DOHH2 (cell line): ENCODE measurements at regions not wholly inside any gene's neighbourhood (a gene's known extent, or its start where the extent isn't known, plus 50 kb on each side); places are given as distances from the start of the nearest gene placed in this dataset.

ENCODE experiments used
- H3F3A ChIP-seq: fragments of 200-600 bp; sonication (generic), shearing (Covaris generic); 2 replicates; pipeline ENCODE4 v1.6.0; 2016; ENCODE audit warnings: antibody characterized with exemption, mild to moderate bottlenecking; ENCODE audit not compliant: control insufficient read depth, insufficient read depth
- H3K27ac ChIP-seq: fragments of 200-600 bp; sonication (generic); 2 replicates; pipeline ENCODE4 v1.5.1; 2014; ENCODE audit warnings: low read depth, mild to moderate bottlenecking, low read length, moderate library complexity
- H3K27me3 ChIP-seq: fragments of 200-600 bp; sonication (generic); 2 replicates; pipeline ENCODE4 v1.6.1; 2014; ENCODE audit warnings: mild to moderate bottlenecking, low read length, mixed read lengths; ENCODE audit not compliant: control insufficient read depth
- H3K36me3 ChIP-seq: fragments of 200-600 bp; sonication (generic); 2 replicates; pipeline ENCODE4 v1.6.1; 2014; ENCODE audit warnings: mild to moderate bottlenecking, low read length, moderate library complexity, mixed read lengths; ENCODE audit not compliant: control insufficient read depth
- H3K4me1 ChIP-seq: fragments of 200-600 bp; sonication (generic); 2 replicates; pipeline ENCODE4 v1.6.1; 2014; ENCODE audit warnings: mild to moderate bottlenecking, low read length, mixed read lengths; ENCODE audit not compliant: control insufficient read depth
- H3K4me2 ChIP-seq: fragments of 200-600 bp; sonication (generic); 2 replicates; pipeline ENCODE4 v1.6.0; 2014; ENCODE audit warnings: mild to moderate bottlenecking, low read length, moderate library complexity
- H3K4me3 ChIP-seq: fragments of 200-600 bp; sonication (generic); 2 replicates; pipeline ENCODE4 v1.5.1; 2014; ENCODE audit warnings: mild to moderate bottlenecking, low read length, mixed read lengths
- H3K79me2 ChIP-seq: fragments of 200-600 bp; sonication (generic); 2 replicates; pipeline ENCODE4 v1.6.1; 2014; ENCODE audit warnings: mild to moderate bottlenecking, low read length, mixed read lengths; ENCODE audit not compliant: control insufficient read depth
- H3K9me2 ChIP-seq: fragments of 200-600 bp; sonication (generic); replicated peaks from 2 replicates; pipeline ENCODE4 v1.6.1; 2014; ENCODE audit warnings: mild to moderate bottlenecking, low read length, mixed read lengths; ENCODE audit not compliant: control insufficient read depth
- H3K9me3 ChIP-seq: fragments of 200-600 bp; sonication (generic); 2 replicates; pipeline ENCODE4 v1.6.1; 2014; ENCODE audit warnings: antibody characterized with exemption, low read length, mixed read lengths; ENCODE audit not compliant: control insufficient read depth, insufficient read depth
- H4K20me1 ChIP-seq: fragments of 200-600 bp; sonication (generic); 2 replicates; pipeline ENCODE4 v1.6.0; 2014; ENCODE audit warnings: low read depth, mild to moderate bottlenecking, antibody characterized with exemption, low read length, moderate library complexity; ENCODE audit not compliant: control insufficient read depth, insufficient read depth
- CTCF ChIP-seq: fragments of 200-600 bp; sonication (generic); IDR thresholded peaks from one replicate; pipeline ENCODE4 v1.5.1; 2014; ENCODE audit warnings: antibody characterized with exemption, mild to moderate bottlenecking, low read depth, low read length; ENCODE audit not compliant: poor library complexity, severe bottlenecking
- EZH2phosphoT487 ChIP-seq: fragments of 200-600 bp; sonication (generic); IDR thresholded peaks from 2 replicates; pipeline ENCODE4 v1.6.1; 2017; ENCODE audit warnings: borderline replicate concordance, mild to moderate bottlenecking, antibody characterized with exemption, low read length, moderate library complexity, mixed read lengths

- no peak for TF ChIP-seq EZH2phosphoT487
- TF ChIP-seq CTCF, result no peak
- H3K79me2 ChIP-seq, result no peaks in the 10 kb centered on the region
- H3K36me3 ChIP-seq, result no peaks in the 10 kb centered on the region
- no peak overlapping the region for H3K27ac ChIP-seq
- no peaks in the 10 kb centered on the region for H3F3A ChIP-seq
- no peak overlapping the region for H3K4me3 ChIP-seq
- H3K9me2 ChIP-seq, result no peaks in the 10 kb centered on the region
- no peaks in the 10 kb centered on the region for H3K27me3 ChIP-seq
- no peaks in the 10 kb centered on the region; the same call in 1 of the 2 replicates for H3K9me3 ChIP-seq
- H4K20me1 ChIP-seq, result no peaks in the 10 kb centered on the region
- no peaks in the 10 kb centered on the region for H3K4me1 ChIP-seq
- no peak overlapping the region for H3K4me2 ChIP-seq
These were observed 71.1 kb upstream of the SNTG2 start for GRCh38 chr2:879540-879939.

GRCh38 chr2:878245-878930, 72.3 kb upstream of the SNTG2 start:
- TF ChIP-seq EZH2phosphoT487 (no peak), CTCF (no peak)
- Histone ChIP-seq H3K9me3 (no peaks in the 10 kb centered on the region; the same call in 1 of the 2 replicates), H3K4me3 (no peak overlapping the region), H3K4me2 (no peak overlapping the region), H3K27me3 (no peaks in the 10 kb centered on the region), H3K79me2 (no peaks in the 10 kb centered on the region), H3K27ac (no peak overlapping the region), H3K36me3 (no peaks in the 10 kb centered on the region), H4K20me1 (no peaks in the 10 kb centered on the region), H3K4me1 (no peaks in the 10 kb centered on the region), H3K9me2 (no peaks in the 10 kb centered on the region), H3F3A (no peaks in the 10 kb centered on the region)

GRCh38 chr2:877747-878146, 72.9 kb upstream of the SNTG2 start:
- H3K4me3 ChIP-seq, result no peak overlapping the region
- no peaks in the 10 kb centered on the region for H3F3A ChIP-seq
- H3K4me1 ChIP-seq, result no peaks in the 10 kb centered on the region
- H4K20me1 ChIP-seq, result no peaks in the 10 kb centered on the region
- H3K36me3 ChIP-seq, result no peaks in the 10 kb centered on the region
- no peaks in the 10 kb centered on the region for H3K79me2 ChIP-seq
- TF ChIP-seq CTCF (no peak), EZH2phosphoT487 (no peak)
- H3K27me3 ChIP-seq, result no peaks in the 10 kb centered on the region
- H3K4me2 ChIP-seq, result no peak overlapping the region
- no peak overlapping the region for H3K27ac ChIP-seq
- no peaks in the 10 kb centered on the region for H3K9me2 ChIP-seq
- H3K9me3 ChIP-seq, result no peaks in the 10 kb centered on the region; the same call in 1 of the 2 replicates
